T-helper 2 cell (primary cell): ENCODE measurements at regions not wholly inside any gene's neighbourhood (a gene's known extent, or its start where the extent isn't known, plus 50 kb on each side); places are given as distances from the start of the nearest gene placed in this dataset.

Experiments used
- DNase-seq, 5 experiments: peaks; one replicate each; pipeline versions ENCODE4 v3.0.0 to v3.0.0-alpha.2; 2012 to 2022

DNA sequence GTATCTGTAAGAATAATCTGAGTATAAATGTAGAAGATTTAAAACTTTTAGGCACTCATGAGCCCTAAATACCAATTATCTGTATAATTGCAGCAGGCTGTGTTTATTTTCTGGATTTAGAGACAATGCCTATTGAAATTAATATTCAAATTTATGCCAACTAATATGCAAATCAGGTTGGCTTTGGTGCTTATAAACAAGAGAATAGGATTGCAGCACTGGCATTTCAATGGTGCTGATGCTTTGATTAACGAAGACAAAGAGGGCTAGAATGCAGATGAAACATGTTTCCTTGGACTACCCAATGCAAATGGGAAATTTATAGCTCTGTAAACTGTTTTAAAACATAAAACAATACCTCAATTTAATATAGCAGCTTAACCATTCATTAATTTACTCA, 70.7 kb upstream of the GATB start:
- DNase-seq: no peak

DNA sequence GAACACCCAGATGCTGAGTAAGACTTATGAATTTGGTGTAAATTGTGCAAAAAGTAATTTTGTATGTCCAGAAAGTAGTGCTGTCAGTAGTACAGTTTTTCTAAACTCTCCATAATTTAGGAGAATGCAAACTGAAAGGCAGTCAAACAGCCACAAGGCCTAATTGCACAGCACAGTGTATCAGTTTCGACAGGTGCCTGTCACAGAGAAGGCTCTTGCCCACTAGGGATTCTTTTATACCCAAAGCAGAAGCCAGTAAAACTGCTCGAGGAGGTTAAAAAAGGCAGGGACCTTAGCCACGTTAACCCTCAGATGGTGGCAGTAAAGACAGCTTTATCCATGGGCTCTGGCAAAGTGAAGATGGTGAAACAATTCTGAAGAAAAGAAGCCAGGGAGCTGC, 69.4 kb upstream of the GATB start:
- DNase-seq: no peak

DNA sequence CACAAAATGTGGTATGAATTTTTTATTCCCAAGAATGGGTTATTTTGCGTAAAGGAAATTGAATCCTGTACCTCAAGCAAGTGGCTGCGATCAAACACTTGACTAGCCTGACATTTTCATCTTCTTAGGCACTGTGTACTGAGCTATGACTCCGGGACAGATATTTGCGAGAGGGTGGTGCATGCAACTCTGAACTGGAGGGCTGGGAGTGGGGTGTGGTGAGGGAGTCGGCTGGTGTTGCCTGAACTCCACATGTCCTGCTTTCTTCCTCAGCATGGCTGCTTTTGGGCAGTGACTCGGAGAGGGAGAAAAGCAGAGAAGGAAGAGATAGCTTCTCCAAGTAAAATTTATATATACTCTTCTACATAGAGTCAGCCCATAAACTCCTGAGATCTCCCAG, 68.5 kb upstream of the GATB start:
- no peak for DNase-seq

DNA sequence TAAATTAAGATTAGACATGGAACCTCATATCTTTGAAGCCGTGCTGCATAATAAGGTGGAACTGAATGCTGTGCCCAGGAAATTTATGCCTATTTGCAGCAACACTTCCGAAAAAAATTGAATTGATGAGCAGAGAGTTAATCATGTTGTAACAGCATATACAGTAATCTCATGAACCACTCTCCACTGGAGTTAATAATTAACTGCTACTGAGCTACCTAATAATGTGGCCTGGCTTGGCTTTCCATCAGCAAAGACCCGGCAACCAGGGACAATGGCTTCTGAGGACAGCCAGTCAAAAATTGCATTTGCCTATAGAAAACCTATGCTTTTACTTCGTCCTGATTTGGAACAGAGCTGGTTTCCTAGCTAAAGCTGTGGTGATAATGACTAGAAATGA, 63.8 kb upstream of the GATB start:
- no peak for DNase-seq

DNA sequence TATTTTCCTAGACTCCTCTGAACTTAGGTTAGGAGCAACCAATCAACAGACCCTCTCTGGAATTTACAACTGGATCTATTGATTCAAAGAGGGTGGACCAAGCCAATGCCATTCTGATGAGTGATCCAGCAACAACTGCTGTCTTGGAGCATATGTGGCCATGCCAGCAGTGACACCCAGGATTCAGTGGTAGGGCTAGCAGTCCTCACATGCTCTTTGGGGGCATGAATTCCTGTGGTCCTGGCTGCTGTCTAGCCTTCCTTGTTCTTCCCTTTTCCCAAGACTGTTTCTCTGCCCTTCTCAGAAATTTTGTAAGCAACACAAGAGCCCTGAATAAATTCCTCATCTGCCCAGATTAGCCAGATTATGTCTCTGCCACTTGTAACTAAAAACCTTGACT, 61.5 kb upstream of the GATB start:
- no peak for DNase-seq

DNA sequence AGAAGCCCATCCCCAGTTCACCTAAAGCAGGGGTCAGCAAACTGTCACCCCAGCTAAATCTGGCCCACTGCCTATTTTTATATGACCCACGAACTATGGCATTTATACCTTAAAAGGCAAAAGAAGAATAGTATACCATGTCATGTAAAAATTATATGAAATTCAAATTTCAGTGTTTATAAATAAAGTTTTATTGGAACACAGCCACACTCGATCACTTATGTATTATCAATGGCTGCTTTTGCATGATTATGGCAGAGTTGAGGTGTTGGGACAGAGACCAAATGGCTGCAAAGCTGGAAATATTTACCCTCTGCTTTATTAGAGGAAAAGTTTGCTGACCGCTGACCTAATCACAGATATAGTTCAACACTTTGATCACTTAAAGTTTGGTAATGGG, 59.2 kb upstream of the GATB start:
- DNase-seq: no peak

DNA sequence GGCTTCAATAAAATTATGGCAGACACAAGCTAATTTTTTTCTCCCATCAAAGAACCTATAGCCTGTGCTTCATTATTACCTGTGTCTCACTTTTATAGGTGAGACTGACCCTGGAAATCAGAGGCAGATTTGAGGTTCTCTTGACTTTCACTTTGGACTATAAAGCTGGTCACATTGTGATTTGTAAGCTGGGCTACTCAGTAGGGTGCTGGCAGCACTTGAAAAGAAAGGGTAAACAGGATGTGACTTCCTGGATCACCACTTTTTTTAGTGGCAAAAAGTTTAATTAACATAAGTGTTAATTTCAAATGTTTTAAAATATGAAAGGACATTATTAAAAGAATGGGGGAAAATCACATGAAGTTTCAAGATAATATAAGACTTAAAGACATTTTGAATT, 50.6 kb upstream of the GATB start:
- DNase-seq: peak in 1 of 5 experiments; percentile 8
